HuH-7.5 (cell line): ENCODE measurements at regions not wholly inside any gene's neighbourhood (a gene's known extent, or its start where the extent isn't known, plus 50 kb on each side); places are given as distances from the start of the nearest gene placed in this dataset.
"Not testable (repeated sequence)": the region's sequence is repeated elsewhere in the genome, so short reads cannot be mapped to it uniquely, and the experiment has no call there.

Source experiments
- DNase-seq: peaks from one replicate; pipeline ENCODE4 v3.0.0; 2011; ENCODE audit warnings: low spot score

GRCh38 chr1:228668553-228669241 is 66.6 kb upstream of the RHOU start:
- DNase-seq, result no peak

GRCh38 chr1:228669242-228669585 is 66.1 kb upstream of the RHOU start:
- DNase-seq, result no peak

GRCh38 chr1:228681076-228681565 is 54.2 kb upstream of the RHOU start:
- DNase-seq, result not testable (repeated sequence)

GRCh38 chr1:228683428-228683827 is 51.9 kb upstream of the RHOU start:
- DNase-seq, result no peak

GRCh38 chr1:228684607-228685006 is 50.7 kb upstream of the RHOU start:
- DNase-seq, result no peak

- no peak for DNase-seq
These were observed 50.1 kb upstream of the RHOU start for GRCh38 chr1:228685081-228685660.
